D721Med (cell line): ENCODE measurements at regions not wholly inside any gene's neighbourhood (a gene's known extent, or its start where the extent isn't known, plus 50 kb on each side); places are given as distances from the start of the nearest gene placed in this dataset.

Experiments
- DNase-seq: peaks from one replicate; pipeline ENCODE4 v3.0.0; 2011; ENCODE audit warnings: low spot score; ENCODE audit not compliant: insufficient read length
- FAIRE-seq: peaks from 2 replicates; lab custom pipeline; 2011; peaks lifted over from hg19 to GRCh38; lab: Jason Lieb, UNC
- CTCF ChIP-seq: IDR thresholded peaks from 2 replicates; pipeline ENCODE4 v1.5.1; 2012; ENCODE audit warnings: mild to moderate bottlenecking, control low read depth; ENCODE audit not compliant: insufficient read depth; ENCODE audit errors: missing control alignments

DNA sequence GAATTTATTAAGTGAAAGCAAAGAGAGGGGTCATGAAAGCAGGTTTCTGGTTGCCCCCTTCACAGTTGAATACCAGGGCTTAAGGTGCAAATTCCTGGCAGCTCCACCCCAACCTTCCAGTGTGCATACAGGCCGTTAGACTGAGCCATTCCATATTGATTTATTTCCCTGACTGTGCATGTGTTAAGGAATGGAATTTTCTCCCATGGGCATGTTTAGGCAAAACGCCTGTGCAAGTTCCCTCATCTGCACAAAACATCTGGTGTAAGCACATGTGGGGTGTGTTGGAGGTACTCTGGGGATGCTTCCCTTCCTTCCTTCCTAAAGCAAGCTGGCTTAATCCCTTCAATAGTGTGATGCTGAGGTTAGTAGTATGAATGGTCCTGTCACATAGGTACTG lies 1470.6 kb downstream of the MAT2B start:
- TF ChIP-seq CTCF = no peak
- no peak for FAIRE-seq
- no peak for DNase-seq

- no peak for TF ChIP-seq CTCF
- FAIRE-seq (no peak), DNase-seq (no peak)
These were observed 1475.1 kb downstream of the MAT2B start for GRCh38 chr5:164980480-164980879.

DNA sequence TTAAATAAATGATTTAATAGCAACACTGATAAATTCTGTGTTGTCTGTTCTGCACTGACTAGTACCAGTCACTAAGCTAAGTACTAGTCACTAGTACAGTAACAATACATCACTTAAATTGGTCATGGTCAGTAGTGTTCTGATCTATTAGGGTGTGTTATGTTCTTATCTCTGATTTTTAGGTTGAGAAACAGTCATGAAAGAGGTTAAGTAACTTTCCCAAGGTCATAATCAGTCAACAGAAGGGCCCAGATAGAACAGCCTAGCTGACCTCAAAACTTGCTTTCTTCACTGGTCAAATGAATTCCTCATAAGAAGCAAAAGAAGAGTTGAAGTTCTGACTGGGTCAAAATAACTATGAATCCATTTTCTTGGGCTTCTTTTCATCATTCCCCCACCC lies 1492.7 kb downstream of the MAT2B start:
- TF ChIP-seq CTCF = no peak
- FAIRE-seq = no peak
- no peak for DNase-seq

DNA sequence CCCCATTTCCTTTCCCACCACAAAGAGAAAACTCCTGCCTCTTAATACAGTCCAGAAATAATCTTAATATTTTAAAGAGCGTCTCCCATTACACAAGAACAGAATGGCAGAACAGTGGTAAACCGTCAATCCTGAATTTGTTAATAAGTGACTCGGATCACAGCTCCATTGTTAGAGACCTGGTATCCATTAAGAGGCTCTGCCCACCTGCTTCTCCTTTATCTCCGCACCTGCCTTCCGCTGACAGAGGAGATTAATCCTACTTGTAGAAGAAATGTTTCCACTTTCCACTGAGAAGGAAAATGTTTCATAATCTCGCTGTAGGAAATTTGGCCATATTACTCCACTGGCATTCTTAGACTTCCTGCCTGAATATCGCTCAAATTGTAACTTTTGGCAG lies 1493.2 kb downstream of the MAT2B start:
- TF ChIP-seq CTCF = no peak
- DNase-seq = no peak
- FAIRE-seq = no peak

GRCh38 chr5:165000479-165001190 lies 1495.2 kb downstream of the MAT2B start:
- TF ChIP-seq CTCF = no peak
- DNase-seq = no peak
- no peak for FAIRE-seq

DNA sequence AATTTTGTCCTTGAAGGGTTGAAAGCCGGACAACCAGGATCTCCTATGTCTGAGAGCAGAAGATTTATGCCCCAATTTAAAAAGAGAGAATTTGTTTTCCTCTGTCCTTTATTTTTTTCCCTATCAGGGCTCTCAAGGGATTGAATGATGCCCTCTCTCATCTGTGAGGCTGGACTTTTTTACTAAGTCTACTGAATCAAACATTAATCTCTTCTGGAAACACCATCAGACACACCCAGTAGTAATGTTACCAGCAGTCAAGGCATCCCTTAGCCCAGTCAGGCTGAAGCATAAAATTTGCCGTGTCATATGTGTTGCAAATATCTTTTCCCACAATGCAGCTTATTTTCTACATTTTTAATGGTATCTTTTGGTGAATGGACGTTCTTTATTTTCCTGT lies 1497.9 kb downstream of the MAT2B start:
- DNase-seq (no peak), FAIRE-seq (no peak)
- TF ChIP-seq CTCF = no peak

GRCh38 chr5:165004175-165004574 lies 1498.8 kb downstream of the MAT2B start:
- no peak for FAIRE-seq
- TF ChIP-seq CTCF = no peak
- DNase-seq = no peak
